NT2/D1 (cell line): ENCODE measurements at regions not wholly inside any gene's neighbourhood (a gene's known extent, or its start where the extent isn't known, plus 50 kb on each side); places are given as distances from the start of the nearest gene placed in this dataset.

Experiments
- SUZ12 ChIP-seq: IDR thresholded peaks from 2 replicates; pipeline ENCODE4 v1.6.1; 2011; ENCODE audit not compliant: insufficient read length, insufficient read depth; ENCODE audit errors: extremely low read depth
- YY1 ChIP-seq: IDR thresholded peaks from 2 replicates; pipeline ENCODE4 v1.6.1; 2011; ENCODE audit not compliant: insufficient read length, insufficient read depth
- ZNF274 ChIP-seq: IDR thresholded peaks from 2 replicates; pipeline ENCODE4 v1.6.1; 2011; ENCODE audit warnings: mild to moderate bottlenecking, low read depth, low read length

DNA sequence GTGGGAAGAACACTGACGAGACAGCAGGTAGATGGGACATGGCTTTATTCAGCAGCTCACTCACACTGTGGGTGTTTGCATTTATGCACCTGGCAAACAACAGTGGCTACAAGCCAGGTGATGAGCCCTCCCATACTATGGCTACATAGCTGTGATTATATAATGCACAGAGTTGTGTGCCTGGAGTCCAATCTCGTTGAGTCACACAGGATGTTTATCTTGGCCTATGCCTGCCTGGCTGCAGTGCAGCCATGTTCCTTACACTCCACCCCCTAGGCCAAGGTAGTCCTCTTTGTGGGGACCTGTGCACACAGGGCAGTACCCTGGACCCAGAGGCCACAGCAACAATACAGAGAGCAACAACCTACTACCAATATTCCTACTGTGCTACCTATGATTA lies 1643.8 kb downstream of the MRPL39 start:
- TF ChIP-seq ZNF274 (no peak), SUZ12 (no peak), YY1 (no peak)
